ENCODE measurements at regions not wholly inside any gene's neighbourhood (a gene's known extent, or its start where the extent isn't known, plus 50 kb on each side); places are given as distances from the start of the nearest gene placed in this dataset.
"Not testable (repeated sequence)": the region's sequence is repeated elsewhere in the genome, so short reads cannot be mapped to it uniquely, and the experiment has no call there.

- TF ChIP-seq, protein P1, sequence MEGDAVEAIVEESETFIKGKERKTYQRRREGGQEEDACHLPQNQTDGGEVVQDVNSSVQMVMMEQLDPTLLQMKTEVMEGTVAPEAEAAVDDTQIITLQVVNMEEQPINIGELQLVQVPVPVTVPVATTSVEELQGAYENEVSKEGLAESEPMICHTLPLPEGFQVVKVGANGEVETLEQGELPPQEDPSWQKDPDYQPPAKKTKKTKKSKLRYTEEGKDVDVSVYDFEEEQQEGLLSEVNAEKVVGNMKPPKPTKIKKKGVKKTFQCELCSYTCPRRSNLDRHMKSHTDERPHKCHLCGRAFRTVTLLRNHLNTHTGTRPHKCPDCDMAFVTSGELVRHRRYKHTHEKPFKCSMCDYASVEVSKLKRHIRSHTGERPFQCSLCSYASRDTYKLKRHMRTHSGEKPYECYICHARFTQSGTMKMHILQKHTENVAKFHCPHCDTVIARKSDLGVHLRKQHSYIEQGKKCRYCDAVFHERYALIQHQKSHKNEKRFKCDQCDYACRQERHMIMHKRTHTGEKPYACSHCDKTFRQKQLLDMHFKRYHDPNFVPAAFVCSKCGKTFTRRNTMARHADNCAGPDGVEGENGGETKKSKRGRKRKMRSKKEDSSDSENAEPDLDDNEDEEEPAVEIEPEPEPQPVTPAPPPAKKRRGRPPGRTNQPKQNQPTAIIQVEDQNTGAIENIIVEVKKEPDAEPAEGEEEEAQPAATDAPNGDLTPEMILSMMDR (IDR thresholded peaks at IDR 0.05), result not testable (repeated sequence)
- not testable (repeated sequence) for TF ChIP-seq POLR2A (IDR thresholded peaks at IDR 0.05)
Observed at GRCh38 chr1:223948041-223948440, 102.3 kb upstream of the TP53BP2 start.

All from tibial nerve (tissue), 3 donors.